ENCODE measurements at regions not wholly inside any gene's neighbourhood (a gene's known extent, or its start where the extent isn't known, plus 50 kb on each side); places are given as distances from the start of the nearest gene placed in this dataset.

GRCh38 chr6:142510211-142510610, 208.4 kb downstream of the ADGRG6 start:
- TF ChIP-seq FOXA1 (IDR thresholded peaks at IDR 0.05) = no peak
- TF ChIP-seq ZNF384 (IDR thresholded peaks at IDR 0.05) = no peak
- TF ChIP-seq PKNOX1 (IDR thresholded peaks at IDR 0.05) = no peak
- TF ChIP-seq FOXK2 (IDR thresholded peaks at IDR 0.05) = no peak
- TF ChIP-seq SP1 (IDR thresholded peaks at IDR 0.05) = no peak
- no peak for TF ChIP-seq ELF4 (IDR thresholded peaks at IDR 0.05)
- no peak for TF ChIP-seq L3MBTL2 (conservative IDR thresholded peaks at IDR 0.05)
- no peak for TF ChIP-seq BHLHE40 (IDR thresholded peaks at IDR 0.05; ENCODE audit: borderline replicate concordance)

Measured in HEK293T (cell line).